Stimulated activated CD8-positive, alpha-beta memory T cell treated with anti-CD3 and anti-CD28 coated beads, Interleukin-2, amount 100 ng/mL, for 48 hours (primary cell): ENCODE measurements at regions not wholly inside any gene's neighbourhood (a gene's known extent, or its start where the extent isn't known, plus 50 kb on each side); places are given as distances from the start of the nearest gene placed in this dataset.
"Not testable (repeated sequence)": the region's sequence is repeated elsewhere in the genome, so short reads cannot be mapped to it uniquely, and the experiment has no call there.

Experiments
- DNase-seq, 2 donors: peaks; one replicate each; pipeline ENCODE4 v3.0.0-alpha.2; 2020; ENCODE audit warnings: low read depth in 2 of 2

GRCh38 chr2:195359043-195359735 is 297.8 kb upstream of the SLC39A10 start:
- DNase-seq, result no peak

DNA sequence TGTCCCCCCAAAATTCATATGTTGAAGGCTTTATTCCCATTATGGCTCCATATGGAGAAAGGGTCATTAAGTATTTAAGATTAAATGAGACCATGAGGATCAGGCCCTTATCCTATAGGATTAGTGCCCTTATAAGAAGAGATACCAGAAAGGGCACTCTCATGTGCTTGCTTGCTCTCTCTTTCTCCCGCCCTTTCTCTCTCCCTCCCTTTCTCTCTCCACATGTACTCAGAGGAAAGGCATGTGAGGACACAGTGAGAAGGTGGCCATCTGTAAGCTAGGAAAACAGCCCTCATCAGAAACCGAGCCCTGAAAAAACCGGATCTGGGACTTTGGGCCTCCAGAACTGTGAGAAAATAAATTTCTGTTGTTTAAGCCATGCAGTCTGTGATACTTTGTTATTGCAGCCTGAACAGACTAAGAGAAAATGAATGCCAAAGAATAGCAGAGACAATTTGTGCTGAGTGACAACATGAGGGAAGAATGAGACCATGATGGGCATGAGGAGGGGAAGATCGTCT is 300.0 kb upstream of the SLC39A10 start:
- no peak for DNase-seq

DNA sequence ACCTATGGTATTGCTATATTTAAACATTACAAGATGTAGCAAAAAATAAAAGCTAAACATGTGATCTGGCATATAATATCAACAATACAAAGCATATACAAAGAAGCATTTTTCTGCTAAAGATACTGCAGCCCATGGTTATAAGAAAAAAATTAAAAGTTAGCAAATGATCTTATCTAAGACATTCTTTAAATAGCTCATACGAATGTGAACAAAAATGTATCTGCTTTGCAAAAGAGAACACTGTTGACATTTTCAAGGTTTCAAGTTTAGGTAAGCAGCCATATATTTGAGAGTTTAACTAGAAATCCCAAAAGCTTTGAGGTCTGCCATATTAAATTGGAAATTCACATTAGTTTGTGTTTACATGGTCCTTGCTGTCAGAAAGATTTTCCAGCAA is 301.0 kb upstream of the SLC39A10 start:
- DNase-seq, result no peak

GRCh38 chr2:195352581-195352980 is 304.4 kb upstream of the SLC39A10 start:
- no peak for DNase-seq

GRCh38 chr2:195343942-195344530 is 313.0 kb upstream of the SLC39A10 start:
- DNase-seq, result no peak

- no peak for DNase-seq
Measured at GRCh38 chr2:195343540-195343939, 313.5 kb upstream of the SLC39A10 start.

GRCh38 chr2:195342061-195342460 is 315.0 kb upstream of the SLC39A10 start:
- no peak for DNase-seq

DNA sequence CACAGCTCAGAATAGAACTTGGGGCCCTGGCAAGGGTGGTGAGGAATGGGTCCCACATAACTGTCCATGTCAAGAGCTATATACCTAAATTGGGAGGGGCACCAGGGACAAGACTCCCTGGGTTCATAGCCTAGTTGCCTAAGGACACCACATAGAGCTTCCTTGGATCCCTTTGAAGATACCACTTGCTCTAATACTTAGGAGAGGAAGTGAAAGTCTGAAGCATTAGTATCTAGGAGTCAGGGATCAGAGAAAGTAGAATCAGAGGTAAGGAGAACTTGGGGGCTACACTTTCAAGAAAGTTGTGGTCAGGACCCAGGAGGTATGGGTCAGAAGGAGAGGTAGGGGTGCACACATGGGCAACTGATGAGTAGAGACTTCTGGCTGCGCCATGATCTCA is 318.2 kb upstream of the SLC39A10 start:
- DNase-seq, result no peak

GRCh38 chr2:195337597-195337996 is 319.4 kb upstream of the SLC39A10 start:
- no peak for DNase-seq

DNA sequence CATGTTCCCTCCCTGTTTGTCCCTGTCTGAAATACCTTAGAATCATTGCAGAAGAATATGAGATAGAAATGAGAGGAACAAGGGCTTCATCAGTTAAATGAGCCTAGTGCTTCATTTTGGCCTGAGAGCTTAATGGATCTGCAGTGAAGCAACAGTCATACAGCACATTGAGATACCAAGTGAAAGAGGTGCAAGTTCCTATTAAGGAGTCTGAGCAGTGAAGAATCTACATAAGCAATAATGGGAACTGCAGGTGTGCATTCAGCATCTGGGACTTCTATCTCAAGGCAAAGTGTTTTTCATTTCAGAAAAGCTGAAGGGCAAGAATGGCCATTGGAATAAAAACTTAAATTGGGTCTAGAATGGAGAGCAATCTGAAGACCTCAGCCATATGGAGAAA is 323.2 kb upstream of the SLC39A10 start:
- DNase-seq, result no peak

DNA sequence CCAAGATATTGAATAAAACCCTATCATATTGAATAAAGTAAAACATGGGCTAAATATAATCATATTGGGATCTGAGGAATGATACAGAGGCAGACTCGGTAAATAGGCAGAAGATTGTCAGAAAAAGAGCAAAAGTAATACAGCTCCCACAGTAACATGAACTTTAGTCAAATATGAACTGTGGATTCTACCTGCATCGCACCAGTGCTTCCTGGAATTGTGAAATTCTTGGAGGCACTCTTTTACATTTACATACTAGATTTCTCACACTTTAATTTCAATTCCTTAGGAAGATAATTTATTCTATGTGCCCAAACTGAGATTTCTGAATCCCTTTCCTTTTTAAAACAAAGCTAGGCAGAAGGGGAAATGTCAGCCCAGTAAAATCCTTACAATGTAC is 325.1 kb upstream of the SLC39A10 start:
- DNase-seq, result no peak

DNA sequence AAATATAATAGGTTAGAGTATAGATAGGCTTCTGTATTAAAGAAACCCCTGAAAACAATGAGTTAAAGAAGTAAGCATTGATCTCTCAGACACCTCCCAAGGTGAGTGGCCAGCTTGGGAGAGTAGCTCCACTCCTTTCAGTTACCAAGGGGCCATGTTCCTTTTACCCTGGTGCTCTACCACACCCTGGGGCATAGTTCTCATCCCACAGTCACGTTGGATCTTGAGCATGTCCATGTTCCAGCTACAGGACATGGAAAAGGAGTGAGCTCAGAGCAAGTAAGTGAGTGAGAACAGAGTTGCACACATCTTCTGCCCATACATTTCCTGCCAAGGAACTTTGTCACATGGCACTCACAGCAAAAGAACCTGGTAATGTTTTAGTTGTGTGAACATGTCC is 325.9 kb upstream of the SLC39A10 start:
- DNase-seq, result no peak

GRCh38 chr2:195330513-195330956 is 326.5 kb upstream of the SLC39A10 start:
- no peak for DNase-seq

- not testable (repeated sequence) for DNase-seq
Measured at GRCh38 chr2:195329784-195330183, 327.2 kb upstream of the SLC39A10 start.

- no peak for DNase-seq
Measured at GRCh38 chr2:195326537-195326936, 330.5 kb upstream of the SLC39A10 start.

GRCh38 chr2:195322324-195322723 is 334.7 kb upstream of the SLC39A10 start:
- DNase-seq, result no peak

DNA sequence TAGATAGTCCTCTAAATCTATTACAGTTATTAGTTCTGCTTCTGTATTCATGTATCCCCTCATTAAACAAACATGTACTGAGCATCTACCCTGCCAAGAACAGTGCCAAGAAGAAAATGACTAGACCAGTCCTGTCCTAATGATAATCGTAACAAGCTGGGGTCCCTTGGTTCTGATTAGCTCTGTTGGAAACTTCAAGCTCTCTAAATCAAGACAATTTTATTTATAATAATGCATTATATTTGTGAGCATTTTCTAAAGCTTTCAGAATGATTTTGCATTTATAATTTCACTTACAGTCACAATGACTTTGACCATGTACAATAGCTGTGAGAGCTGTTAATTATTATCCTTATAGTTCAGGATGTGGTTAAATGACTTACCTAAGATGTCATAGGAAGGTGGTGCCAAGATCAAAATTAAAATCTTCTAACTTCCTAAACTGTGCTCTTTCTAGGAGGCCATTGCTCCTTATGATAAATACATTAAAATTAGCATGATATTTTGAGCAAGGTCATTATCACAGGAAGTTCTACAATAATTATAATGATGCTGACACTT is 336.5 kb upstream of the SLC39A10 start:
- DNase-seq, result no peak

DNA sequence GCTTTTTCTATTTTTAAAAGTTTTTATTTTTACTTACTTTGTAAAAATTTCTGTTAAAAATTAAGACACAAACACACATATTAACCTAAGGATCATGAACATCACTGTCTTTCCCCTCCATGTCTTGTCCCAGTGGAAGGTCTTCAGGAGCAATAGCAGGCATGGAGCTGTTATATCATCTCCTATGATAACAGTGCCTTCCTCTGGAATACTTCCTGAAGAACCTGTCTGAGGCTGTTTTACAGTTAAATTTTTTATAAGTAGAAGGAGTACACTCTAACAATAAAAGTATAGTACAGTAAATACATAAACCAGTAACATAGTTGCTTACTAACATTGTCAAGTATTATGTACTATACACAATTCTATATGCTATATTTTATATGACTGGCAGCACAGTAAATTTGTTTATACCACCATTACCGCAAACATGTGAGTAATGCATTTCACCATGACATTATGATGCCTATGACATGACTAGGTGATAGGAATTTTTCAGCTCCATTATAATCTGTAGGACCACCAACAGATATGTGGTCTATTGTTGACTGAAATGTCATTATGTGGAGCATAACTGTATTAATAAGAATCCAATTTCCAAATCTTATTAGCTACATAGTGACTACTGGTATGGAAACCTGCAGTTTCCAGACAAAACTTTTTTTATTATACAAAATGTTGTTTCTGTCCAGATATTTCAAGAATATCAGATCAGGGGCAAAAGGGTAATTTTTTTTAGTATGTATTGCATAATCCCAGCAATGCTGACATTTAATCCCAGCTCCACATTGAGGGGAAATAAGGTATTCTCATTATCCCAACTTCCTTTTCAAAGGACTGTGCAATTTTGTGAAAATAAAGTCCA is 337.2 kb upstream of the SLC39A10 start:
- no peak for DNase-seq

DNA sequence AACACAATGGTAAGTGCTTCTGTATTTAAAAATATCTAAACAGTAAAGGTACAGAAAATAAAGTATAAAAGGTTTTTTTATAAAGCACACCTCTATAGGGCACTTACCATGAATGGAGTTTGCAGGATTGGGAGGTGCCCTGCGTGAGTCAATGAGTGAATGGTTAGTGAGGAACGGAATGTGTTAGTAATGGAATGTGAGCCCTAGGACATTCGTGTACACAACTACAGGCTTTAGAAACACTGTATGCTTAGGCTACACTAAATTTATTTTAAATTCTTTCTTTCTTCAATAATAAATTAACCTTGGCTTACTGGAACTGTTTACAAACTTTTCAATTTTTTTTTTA is 337.9 kb upstream of the SLC39A10 start:
- no peak for DNase-seq

DNA sequence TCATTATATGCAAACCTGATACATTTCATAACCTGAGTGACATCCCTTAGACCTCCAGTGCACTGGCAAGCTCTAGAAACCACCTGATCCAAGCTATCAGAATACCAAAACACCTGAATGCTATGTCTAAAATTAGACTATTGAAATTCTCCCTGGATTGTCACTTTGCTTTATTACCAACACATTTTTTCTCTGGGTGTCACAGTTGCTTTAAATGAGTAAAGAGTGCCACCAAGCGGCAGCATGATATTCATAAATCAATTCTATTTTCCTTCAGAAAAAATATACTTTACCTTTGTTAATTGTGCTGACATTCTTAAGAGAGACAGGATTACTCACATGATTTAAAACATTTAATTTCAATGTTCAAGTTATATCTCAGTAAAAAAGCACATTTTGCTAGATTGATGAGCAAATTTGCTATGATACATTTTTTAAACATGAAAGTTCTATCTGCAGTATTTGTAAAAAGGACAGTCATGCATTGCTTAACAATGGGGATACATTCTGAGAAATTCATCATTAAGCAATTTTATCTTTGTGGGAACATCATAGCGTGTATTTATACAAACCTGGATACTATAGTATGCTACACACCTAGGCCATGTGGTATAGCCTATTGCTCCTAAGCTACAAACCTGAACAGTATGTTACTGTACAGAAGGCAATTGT is 338.4 kb upstream of the SLC39A10 start:
- no peak for DNase-seq

GRCh38 chr2:195317550-195317949 is 339.5 kb upstream of the SLC39A10 start:
- no peak for DNase-seq

DNA sequence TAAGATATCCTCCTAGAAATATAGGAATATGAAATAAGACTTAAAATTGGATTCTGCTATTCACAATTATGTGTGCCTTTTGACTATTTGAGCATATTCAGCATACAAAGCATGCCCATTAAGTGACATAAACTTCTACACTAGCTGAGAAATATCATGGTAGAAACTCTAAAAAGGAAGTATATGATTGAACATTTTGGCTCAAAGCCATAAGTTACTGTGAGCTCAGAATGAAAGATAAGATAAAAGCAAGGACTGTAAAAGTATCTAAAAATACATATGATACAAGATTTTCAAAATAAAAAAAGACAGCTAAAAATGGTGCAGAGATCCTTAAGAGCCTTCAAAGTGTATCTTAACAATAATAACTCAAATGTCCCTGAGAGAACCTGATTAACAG is 340.5 kb upstream of the SLC39A10 start:
- no peak for DNase-seq
